ENCODE measurements at regions not wholly inside any gene's neighbourhood (a gene's known extent, or its start where the extent isn't known, plus 50 kb on each side); places are given as distances from the start of the nearest gene placed in this dataset.

DNA sequence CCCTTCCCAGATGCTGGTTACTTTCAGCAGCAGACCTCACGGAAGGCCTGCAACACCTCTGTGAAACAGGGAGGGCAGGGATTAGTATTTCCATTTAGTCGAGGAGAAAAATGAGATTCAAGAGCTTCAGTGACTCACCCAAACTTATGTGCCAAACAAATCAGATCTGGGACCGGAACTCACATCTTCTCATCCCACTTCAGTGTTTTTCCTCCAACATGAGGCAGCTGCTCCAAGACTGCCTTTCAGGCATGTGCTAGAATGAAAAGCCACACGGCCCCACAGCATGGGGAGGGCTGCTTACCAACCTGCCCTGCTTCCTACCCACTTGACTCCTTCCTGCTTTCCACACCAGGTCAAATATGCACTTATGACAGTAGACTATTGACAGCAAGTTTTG lies 129.4 kb upstream of the SLC24A5 start:
- H3K4me1 Mint-ChIP-seq: no peaks in the 10 kb centered on the region
- peaks cover 0 to 3% of the 10 kb centered on the region in 2 donors for H3K27me3 Mint-ChIP-seq
- Histone ChIP-seq H3K9me3 (no peaks in the 10 kb centered on the region), H3K4me3 (ENCODE audit: control insufficient read depth in 1 of 2, extremely low read depth in 1 of 2, low read length in 1 of 2) (no peak overlapping the region), H3K27me3 (replicated peaks in 1 of 2; ENCODE audit: control insufficient read depth in 2 of 2, extremely low read depth in 1 of 2, insufficient read depth in 2 of 2, low read length in 1 of 2) (peaks cover 0 to 3% of the 10 kb centered on the region in 2 experiments), H3K36me3 (ENCODE audit: control insufficient read depth in 2 of 2, extremely low read depth in 1 of 2, insufficient read depth in 1 of 2, low read length in 1 of 2) (no peaks in the 10 kb centered on the region), H3K27ac (ENCODE audit: low read length) (no peak overlapping the region), H3K4me1 (ENCODE audit: control insufficient read depth in 1 of 2, extremely low read depth in 1 of 2, insufficient read depth in 2 of 2, low read length in 2 of 2) (no peaks in the 10 kb centered on the region)
- WGBS (ENCODE audit: insufficient coverage): 100% methylated on average over 1 of the region's 4 CpGs
- H3K9me3 Mint-ChIP-seq: no peaks in the 10 kb centered on the region
- H3K4me3 Mint-ChIP-seq: no peak overlapping the region
- ATAC-seq (replicated peaks in 1 of 4) (no peak), DNase-seq (no peak)
- no peaks in the 10 kb centered on the region for H3K36me3 Mint-ChIP-seq
- no peak overlapping the region for H3K27ac Mint-ChIP-seq
- ChIA-PET CTCF (no interaction called here), POLR2A (no interaction called here)

DNA sequence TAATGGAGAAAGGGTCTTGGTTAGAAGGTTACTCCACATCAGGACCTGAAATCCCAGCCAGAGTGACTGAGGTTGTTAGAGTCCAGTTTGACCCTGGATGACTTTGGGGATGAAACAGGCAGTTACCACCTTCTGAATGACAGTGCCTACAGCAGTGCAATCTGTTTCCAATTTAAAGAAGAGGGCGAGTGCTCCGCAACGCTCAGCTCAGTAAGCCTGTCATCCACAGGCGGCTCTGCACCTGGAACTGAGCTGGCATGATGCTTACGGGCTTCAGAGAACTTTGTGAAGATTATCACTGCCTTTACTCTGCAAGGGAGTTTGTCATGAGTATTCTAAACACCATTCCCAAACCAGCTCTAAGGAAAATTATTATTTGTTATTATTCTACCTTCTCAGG lies 127.7 kb upstream of the SLC24A5 start:
- Mint-ChIP-seq H3K9me3 (no peaks in the 10 kb centered on the region), H3K4me3 (no peak overlapping the region), H3K4me1 (no peaks in the 10 kb centered on the region), H3K27ac (no peak overlapping the region), H3K27me3 (peaks cover 0 to 3% of the 10 kb centered on the region in 2 donors), H3K36me3 (no peaks in the 10 kb centered on the region)
- no peak for DNase-seq
- no peaks in the 10 kb centered on the region for H3K4me1 ChIP-seq (ENCODE audit: control insufficient read depth in 1 of 2, extremely low read depth in 1 of 2, insufficient read depth in 2 of 2, low read length in 2 of 2)
- 89% methylated on average over 4 of the region's 5 CpGs for WGBS (ENCODE audit: insufficient coverage)
- H3K36me3 ChIP-seq (ENCODE audit: control insufficient read depth in 2 of 2, extremely low read depth in 1 of 2, insufficient read depth in 1 of 2, low read length in 1 of 2): no peaks in the 10 kb centered on the region
- H3K27me3 ChIP-seq (replicated peaks in 1 of 2; ENCODE audit: control insufficient read depth in 2 of 2, extremely low read depth in 1 of 2, insufficient read depth in 2 of 2, low read length in 1 of 2): peaks cover 0 to 3% of the 10 kb centered on the region in 2 experiments
- CTCF ChIA-PET: no interaction called here
- no peak overlapping the region for H3K4me3 ChIP-seq (ENCODE audit: control insufficient read depth in 1 of 2, extremely low read depth in 1 of 2, low read length in 1 of 2)
- POLR2A ChIA-PET: no interaction called here
- H3K27ac ChIP-seq (ENCODE audit: low read length): no peak overlapping the region
- ATAC-seq (replicated peaks in 1 of 4): no peak
- no peaks in the 10 kb centered on the region for H3K9me3 ChIP-seq

DNA sequence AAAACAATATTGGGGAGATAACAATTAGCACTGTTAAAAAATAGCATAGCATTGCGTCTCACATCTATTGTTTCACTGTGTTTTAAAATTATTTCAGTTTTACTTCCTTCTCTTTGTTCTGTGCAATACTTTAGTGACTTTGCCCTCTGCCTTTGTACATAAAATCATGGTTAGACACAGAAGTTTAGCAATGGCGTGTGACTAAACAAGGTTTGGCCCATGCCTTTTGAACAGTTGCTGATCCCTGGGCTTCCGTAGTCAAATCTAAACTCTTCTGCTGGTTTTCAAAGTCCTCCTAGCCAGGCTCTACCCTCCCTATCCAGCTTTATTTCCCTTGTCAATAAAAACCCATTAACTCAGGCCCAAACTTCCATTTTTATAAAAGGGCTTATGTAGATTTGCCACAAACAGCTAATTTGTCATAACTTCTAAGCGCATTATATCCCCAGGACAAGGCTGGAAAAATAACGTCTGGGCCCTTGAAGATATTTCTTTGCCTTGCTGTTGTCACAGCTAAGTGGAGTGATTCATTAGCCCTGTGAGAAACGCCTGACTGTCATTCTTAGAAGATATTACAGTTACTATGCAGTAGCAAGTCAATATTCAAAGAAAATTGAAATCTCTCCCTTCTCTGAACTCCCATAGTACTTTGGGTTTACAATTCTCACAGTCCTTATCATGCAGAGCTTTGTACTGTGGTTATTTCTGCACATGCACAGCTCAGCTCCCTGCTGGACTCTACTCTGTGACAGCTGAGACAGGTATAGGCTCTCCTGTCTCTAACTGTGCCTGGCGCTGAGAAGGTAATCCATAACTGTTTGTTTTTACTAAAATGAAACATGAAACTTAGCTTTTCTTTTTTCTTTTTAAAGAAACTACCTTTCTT lies 123.4 kb upstream of the SLC24A5 start:
- Mint-ChIP-seq H3K9me3 (no peaks in the 10 kb centered on the region), H3K36me3 (no peaks in the 10 kb centered on the region), H3K4me3 (no peak overlapping the region), H3K4me1 (no peaks in the 10 kb centered on the region), H3K27ac (no peak overlapping the region), H3K27me3 (peaks cover 0 to 5% of the 10 kb centered on the region in 2 donors)
- ChIA-PET CTCF (no interaction called here), POLR2A (no interaction called here)
- ATAC-seq (replicated peaks in 1 of 4) (no peak), DNase-seq (no peak)
- Histone ChIP-seq H3K27me3 (replicated peaks in 1 of 2; ENCODE audit: control insufficient read depth in 2 of 2, extremely low read depth in 1 of 2, insufficient read depth in 2 of 2, low read length in 1 of 2) (peaks cover 0 to 3% of the 10 kb centered on the region in 2 experiments), H3K4me1 (ENCODE audit: control insufficient read depth in 1 of 2, extremely low read depth in 1 of 2, insufficient read depth in 2 of 2, low read length in 2 of 2) (no peaks in the 10 kb centered on the region), H3K36me3 (ENCODE audit: control insufficient read depth in 2 of 2, extremely low read depth in 1 of 2, insufficient read depth in 1 of 2, low read length in 1 of 2) (no peaks in the 10 kb centered on the region), H3K9me3 (no peaks in the 10 kb centered on the region), H3K4me3 (ENCODE audit: control insufficient read depth in 1 of 2, extremely low read depth in 1 of 2, low read length in 1 of 2) (no peak overlapping the region), H3K27ac (ENCODE audit: low read length) (no peak overlapping the region)
- WGBS (ENCODE audit: insufficient coverage): 84% methylated on average over 2 of the region's 7 CpGs

DNA sequence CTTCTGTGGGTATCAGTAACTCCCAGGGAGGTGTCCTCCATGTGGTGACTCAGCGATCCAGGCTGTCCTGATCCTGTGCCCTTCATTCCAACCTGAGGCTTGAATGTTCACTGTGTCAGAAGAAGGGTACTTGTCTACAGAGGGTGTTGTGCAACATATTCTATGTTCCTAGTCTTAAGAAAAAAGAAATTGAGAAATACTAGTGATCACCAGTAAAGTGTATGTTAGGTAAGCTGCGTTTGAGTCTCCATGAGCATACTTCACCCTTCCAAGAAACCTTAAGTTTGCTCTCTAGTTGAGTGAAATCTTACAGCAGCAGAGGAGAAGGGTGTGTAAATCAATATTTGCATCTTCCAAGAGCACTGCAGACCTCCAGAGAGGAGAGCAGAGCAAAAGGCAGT lies 122.2 kb upstream of the SLC24A5 start:
- Histone ChIP-seq H3K9me3 (no peaks in the 10 kb centered on the region), H3K4me1 (ENCODE audit: control insufficient read depth in 1 of 2, extremely low read depth in 1 of 2, insufficient read depth in 2 of 2, low read length in 2 of 2) (no peaks in the 10 kb centered on the region), H3K4me3 (ENCODE audit: control insufficient read depth in 1 of 2, extremely low read depth in 1 of 2, low read length in 1 of 2) (no peak overlapping the region), H3K36me3 (ENCODE audit: control insufficient read depth in 2 of 2, extremely low read depth in 1 of 2, insufficient read depth in 1 of 2, low read length in 1 of 2) (no peaks in the 10 kb centered on the region), H3K27me3 (replicated peaks in 1 of 2; ENCODE audit: control insufficient read depth in 2 of 2, extremely low read depth in 1 of 2, insufficient read depth in 2 of 2, low read length in 1 of 2) (peaks cover 0 to 3% of the 10 kb centered on the region in 2 experiments), H3K27ac (ENCODE audit: low read length) (no peak overlapping the region)
- H3K27me3 Mint-ChIP-seq: peaks cover 0 to 5% of the 10 kb centered on the region in 2 donors
- no peak overlapping the region for H3K27ac Mint-ChIP-seq
- ChIA-PET POLR2A (no interaction called here), CTCF (no interaction called here)
- H3K4me3 Mint-ChIP-seq: no peak overlapping the region
- WGBS (ENCODE audit: insufficient coverage): 100% methylated on average over 1 of the region's 2 CpGs
- ATAC-seq (replicated peaks in 1 of 4) (no peak), DNase-seq (no peak)
- no peaks in the 10 kb centered on the region for H3K4me1 Mint-ChIP-seq
- no peaks in the 10 kb centered on the region for H3K36me3 Mint-ChIP-seq
- no peaks in the 10 kb centered on the region for H3K9me3 Mint-ChIP-seq

DNA sequence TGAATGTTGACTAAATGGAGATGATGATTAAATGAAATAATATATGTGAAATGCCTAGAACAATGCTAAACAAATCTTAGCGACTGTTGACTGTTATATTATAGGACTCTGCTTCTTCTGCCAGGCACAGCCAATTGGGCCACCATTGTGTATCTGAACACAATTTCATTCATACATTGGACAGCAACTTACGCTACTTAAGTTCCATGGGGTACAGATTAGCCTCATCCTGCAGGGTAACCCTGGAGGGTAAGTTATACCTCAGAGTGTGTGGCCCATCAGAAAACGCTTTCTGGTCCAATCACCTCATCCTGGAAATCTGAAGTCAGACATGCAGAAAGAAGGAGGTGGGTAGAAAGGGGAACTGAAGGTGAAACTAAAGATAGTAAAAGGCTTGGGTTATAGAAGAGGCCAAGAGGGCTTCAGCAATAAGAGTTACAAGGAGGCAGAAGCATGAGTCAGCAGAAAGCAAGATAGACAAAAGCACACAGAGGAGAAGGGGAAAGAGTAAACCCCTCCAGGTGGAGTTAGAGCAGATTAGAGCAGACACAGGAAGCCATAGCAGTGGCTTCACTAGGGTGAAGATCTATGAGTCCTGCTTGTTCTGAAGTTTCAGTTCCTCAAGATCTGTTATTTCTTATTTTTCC lies 119.3 kb upstream of the SLC24A5 start:
- no peak overlapping the region for H3K4me3 Mint-ChIP-seq
- 17% methylated on average over 1 of the region's 3 CpGs for WGBS (ENCODE audit: insufficient coverage)
- CTCF ChIA-PET: no interaction called here
- peaks cover 0 to 5% of the 10 kb centered on the region in 2 donors for H3K27me3 Mint-ChIP-seq
- no peaks in the 10 kb centered on the region for H3K4me1 ChIP-seq (ENCODE audit: control insufficient read depth in 1 of 2, extremely low read depth in 1 of 2, insufficient read depth in 2 of 2, low read length in 2 of 2)
- no peaks in the 10 kb centered on the region for H3K36me3 Mint-ChIP-seq
- H3K27ac Mint-ChIP-seq: no peak overlapping the region
- H3K36me3 ChIP-seq (ENCODE audit: control insufficient read depth in 2 of 2, extremely low read depth in 1 of 2, insufficient read depth in 1 of 2, low read length in 1 of 2): no peaks in the 10 kb centered on the region
- POLR2A ChIA-PET: no interaction called here
- no peak overlapping the region for H3K27ac ChIP-seq (ENCODE audit: low read length)
- no peaks in the 10 kb centered on the region for H3K9me3 Mint-ChIP-seq
- no peaks in the 10 kb centered on the region for H3K9me3 ChIP-seq
- no peak for DNase-seq
- no peak overlapping the region for H3K4me3 ChIP-seq (ENCODE audit: control insufficient read depth in 1 of 2, extremely low read depth in 1 of 2, low read length in 1 of 2)
- ATAC-seq (replicated peaks in 1 of 4): no peak
- H3K27me3 ChIP-seq (replicated peaks in 1 of 2; ENCODE audit: control insufficient read depth in 2 of 2, extremely low read depth in 1 of 2, insufficient read depth in 2 of 2, low read length in 1 of 2): no peaks in the 10 kb centered on the region
- no peaks in the 10 kb centered on the region for H3K4me1 Mint-ChIP-seq

DNA sequence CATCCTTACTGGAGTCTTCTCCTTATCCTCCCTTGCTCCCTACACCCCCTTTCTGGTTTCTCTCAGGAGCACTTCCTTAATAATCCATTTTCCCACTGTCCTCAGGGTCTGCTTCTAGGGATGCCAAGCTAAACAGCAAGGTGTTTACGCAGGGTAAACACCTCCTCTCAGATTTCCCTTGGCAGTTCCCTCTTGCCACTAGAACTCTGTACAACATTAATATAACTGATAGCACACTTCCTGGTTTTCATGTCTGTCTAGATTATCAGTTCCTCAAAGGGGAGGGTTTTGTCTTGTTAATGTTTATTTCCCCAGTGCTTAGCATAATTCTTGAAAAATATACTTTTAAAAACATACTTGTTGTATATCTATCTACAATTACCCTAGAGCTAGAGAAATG lies 118.0 kb upstream of the SLC24A5 start:
- no peak overlapping the region for H3K4me3 Mint-ChIP-seq
- CTCF ChIA-PET: no interaction called here
- H3K27ac Mint-ChIP-seq: no peak overlapping the region
- H3K9me3 ChIP-seq: no peaks in the 10 kb centered on the region
- no peaks in the 10 kb centered on the region for H3K9me3 Mint-ChIP-seq
- POLR2A ChIA-PET: no interaction called here
- no peak overlapping the region for H3K4me3 ChIP-seq (ENCODE audit: control insufficient read depth in 1 of 2, extremely low read depth in 1 of 2, low read length in 1 of 2)
- H3K27ac ChIP-seq (ENCODE audit: low read length): no peak overlapping the region
- H3K27me3 ChIP-seq (replicated peaks in 1 of 2; ENCODE audit: control insufficient read depth in 2 of 2, extremely low read depth in 1 of 2, insufficient read depth in 2 of 2, low read length in 1 of 2): no peaks in the 10 kb centered on the region
- H3K36me3 ChIP-seq (ENCODE audit: control insufficient read depth in 2 of 2, extremely low read depth in 1 of 2, insufficient read depth in 1 of 2, low read length in 1 of 2): no peaks in the 10 kb centered on the region
- ATAC-seq (replicated peaks in 1 of 4): no peak
- peaks cover 0 to 5% of the 10 kb centered on the region in 2 donors for H3K27me3 Mint-ChIP-seq
- H3K4me1 Mint-ChIP-seq: no peaks in the 10 kb centered on the region
- WGBS (ENCODE audit: insufficient coverage): no CpG with 5 or more reads among the region's 1 CpG
- DNase-seq: no peak
- no peaks in the 10 kb centered on the region for H3K36me3 Mint-ChIP-seq
- H3K4me1 ChIP-seq (ENCODE audit: control insufficient read depth in 1 of 2, extremely low read depth in 1 of 2, insufficient read depth in 2 of 2, low read length in 2 of 2): no peaks in the 10 kb centered on the region

Data from T-cell (primary cell).